ENCODE measurements at regions not wholly inside any gene's neighbourhood (a gene's known extent, or its start where the extent isn't known, plus 50 kb on each side); places are given as distances from the start of the nearest gene placed in this dataset.
"Not testable (repeated sequence)": the region's sequence is repeated elsewhere in the genome, so short reads cannot be mapped to it uniquely, and the experiment has no call there.

DNA sequence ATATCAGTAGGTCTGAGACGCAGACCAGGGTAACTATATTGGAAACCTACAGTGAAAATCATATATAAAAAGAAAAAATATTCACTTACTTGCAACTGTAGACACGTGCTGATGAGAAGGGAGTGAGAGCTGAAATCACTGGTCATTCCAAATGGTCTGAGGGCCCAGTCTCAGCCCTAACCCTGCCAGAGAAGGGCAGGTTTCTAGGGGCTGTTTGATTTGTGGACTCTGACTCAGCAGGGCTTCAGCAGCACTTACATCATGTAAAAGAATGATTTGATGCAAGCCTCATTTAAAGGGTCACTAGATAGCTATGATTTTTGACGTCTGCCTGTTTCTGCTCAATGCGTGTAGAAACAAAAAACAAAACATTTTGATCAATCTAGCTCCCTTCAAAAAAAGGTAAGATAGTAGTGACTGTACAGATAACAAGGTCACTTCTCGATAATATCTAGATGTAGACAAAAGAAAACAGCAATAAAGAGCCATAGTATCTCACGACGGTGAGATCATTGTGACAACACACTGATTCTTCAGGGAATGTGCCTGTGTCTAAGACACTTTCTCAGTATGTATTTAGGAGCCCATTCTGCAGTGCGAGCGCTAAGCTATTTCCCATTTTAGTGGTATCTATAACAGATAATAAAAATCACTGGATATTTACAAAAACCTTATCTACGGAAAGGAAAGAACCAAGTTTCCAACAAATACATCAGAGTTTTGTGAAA, 307.2 kb downstream of the HIVEP2 start:
- no peak for DNase-seq

DNA sequence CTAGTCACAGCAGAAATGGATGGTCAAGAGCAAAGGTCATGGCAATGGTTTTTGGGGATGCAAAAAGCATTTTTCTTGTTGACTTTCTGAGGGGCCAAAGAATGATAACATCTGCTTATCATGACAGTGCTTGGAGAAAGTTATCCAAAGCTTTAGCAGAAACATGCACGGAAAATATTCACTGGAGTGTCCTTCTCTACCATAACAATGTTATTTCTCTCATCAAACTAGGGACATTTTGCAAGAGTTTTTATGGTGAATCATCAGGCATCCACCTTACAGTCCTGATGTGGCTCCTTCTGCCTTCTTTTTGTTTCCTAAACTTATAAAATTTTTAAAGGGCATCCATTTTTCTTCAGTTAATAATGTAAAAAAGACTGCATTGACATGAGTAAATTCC, 302.3 kb downstream of the HIVEP2 start:
- DNase-seq = no peak

DNA sequence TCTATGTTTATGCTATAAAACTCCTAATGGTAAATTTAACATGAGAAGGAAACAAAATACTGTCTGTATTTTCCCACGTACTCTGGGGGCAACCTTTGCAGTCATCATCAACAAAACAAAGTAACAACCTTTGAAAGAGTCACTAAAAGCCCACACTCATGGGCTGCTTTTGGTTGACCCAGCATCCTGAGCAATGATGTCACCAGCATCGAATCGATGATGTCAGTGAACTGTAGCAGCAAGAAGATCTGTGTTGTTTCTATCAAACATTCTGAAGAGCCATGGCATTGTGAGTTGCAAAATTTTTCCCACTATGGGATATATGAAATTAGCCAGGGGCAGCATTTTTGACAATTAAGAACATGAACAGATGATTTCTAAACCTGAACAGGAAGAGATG, 300.1 kb downstream of the HIVEP2 start:
- no peak for DNase-seq

DNA sequence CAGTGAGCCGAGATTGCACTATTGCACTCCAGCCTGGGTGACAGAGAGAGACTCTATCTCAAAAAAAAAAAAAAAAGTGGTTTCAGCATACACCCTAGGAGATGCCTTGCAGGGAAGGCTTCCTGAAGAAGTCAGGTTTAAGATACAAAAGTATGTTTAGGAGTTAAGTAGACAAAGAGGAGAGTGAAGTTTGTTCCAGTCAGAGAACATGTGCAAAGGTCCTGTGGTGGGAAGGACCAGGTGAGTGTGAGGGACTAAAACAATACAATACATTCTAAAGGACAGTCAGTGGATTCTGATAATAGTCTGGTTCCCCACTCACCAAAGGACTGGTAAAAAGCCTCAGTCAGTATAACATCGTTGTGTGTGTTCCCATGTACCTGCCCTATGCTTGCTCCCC, 299.3 kb downstream of the HIVEP2 start:
- no peak for DNase-seq

DNA sequence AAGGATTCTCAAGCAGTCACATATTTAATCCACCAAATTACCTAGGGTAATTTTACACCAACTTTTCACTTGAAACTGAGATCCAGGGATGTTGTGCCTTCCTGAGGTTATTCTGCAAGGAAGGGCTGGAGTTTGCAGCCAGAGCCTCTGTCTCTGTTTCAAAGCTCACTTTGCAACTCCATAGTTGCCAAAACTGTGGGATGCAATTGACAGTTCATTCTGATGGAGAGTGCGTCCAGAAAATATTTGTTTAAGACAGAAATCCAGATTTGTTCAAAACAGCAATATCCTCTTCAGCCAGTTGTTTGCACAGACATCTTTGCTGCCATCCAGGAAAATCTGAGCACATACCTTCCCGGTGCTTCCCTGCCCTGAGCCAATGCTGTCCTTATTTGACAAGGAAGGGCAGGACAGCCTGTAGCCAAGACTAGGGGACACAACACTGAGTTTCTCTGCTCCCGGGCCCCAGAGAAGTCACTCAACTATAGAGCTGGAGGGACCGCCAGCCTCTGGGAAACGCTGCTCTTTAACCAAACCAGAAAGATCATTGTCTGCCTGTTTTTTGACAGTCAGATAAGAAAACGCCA, 297.4 kb downstream of the HIVEP2 start:
- DNase-seq = no peak

DNA sequence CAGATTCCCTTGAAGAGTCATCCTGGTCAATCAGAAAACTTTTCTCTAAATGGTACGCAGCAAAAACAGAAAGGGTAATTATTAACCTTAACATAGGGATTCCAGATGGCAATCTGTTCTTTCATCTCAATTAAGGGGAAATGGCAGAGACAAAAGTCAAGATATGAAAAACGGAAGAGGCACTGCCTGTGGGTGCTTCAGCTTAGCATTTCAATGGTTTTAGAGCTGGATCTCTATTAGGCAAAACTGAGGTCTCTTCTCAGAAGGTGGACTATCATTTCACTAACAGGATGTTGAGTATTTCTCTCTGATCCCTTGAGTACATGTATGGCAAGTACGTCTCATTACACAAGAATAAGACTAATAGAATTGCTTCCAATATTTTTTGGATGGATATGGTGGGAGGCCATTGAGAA, 296.9 kb downstream of the HIVEP2 start:
- no peak for DNase-seq

- DNase-seq = no peak
Measured at GRCh38 chr6:142648526-142648925, 296.4 kb downstream of the HIVEP2 start.

DNA sequence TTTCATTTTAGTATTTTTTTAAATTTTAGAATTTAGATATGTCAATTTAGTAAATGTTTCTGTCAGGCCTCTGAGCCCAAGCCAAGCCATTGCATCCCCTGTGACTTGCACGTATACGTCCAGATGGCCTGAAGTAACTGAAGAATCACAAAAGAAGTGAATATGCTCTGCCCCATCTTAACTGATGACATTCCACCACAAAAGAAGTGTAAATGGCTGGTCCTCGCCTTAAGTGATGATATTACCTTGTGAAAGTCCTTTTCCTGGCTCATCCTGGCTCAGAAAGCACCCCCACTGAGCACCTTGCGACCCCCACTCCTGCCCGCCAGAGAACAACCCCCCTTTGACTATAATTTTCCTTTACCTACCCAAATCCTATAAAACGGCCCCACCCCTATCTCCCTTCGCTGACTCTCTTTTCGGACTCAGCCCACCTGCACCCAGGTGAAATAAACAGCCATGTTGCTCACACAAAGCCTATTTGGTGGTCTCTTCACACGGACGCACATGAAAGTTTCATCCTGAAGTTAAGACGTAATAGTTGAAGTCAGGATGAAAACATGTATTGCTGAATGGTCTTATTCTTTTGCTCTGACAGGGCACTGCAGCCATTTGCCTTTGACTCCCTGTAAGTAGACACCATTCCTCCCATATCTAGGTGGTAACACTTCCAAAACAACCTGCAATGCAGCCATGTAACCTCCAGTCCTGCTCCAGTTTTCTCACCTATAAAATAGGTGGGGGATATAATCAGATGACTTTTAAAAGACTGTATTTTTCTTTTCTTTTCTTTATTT, 295.3 kb downstream of the HIVEP2 start:
- not testable (repeated sequence) for DNase-seq

- no peak for DNase-seq
Measured at GRCh38 chr6:142651384-142651783, 293.6 kb downstream of the HIVEP2 start.

DNA sequence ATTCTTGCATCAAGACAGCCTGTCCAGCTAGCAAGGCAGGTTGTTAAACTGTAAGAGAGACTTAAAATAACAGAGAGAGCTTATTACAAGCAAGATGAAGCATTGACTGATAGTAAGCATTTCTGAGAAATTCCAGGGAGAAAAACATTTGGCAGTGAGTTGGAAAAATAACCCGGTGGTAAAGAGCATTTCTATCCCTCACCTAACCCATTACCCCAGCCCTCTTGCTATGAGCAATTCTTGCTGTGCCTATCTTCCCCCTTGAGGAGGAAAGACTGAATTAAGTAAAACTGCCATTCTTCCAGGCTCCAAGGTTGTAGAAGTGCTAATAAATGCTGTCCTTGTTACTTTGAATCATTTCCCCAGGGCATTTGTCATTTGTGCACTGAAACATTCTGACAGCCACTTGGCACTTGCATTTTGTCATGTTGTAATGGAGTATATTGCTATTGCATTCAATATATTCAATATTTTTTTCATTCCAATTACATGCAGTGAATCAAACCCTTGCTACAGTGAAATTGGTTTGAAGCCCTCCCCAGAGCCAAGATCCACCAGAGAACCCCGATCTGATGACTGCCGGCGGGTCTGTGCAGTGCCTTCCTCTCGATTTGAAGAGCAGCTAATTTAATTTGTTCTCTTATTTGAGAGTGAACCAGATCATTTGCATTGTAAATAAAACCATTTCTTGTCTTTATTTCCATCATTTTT, 291.1 kb downstream of the HIVEP2 start:
- DNase-seq = no peak

DNA sequence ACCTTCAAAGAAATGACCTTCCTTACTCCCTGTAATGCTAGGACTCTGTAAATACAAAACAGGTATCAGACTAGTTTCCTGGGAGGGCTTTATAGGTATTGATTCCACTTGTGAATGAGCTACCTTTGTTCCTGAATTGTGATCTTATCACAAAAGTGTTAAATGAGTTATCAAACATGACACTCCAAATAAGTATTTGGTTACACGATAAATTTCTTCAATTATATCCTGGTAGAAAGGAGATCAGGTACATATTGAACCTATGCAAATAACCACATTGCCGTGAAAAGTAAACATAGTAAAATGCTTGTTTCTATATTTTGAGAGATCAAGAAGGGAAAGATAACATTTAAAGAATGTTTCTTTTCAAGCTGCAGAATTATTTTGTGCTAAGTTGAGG, 285.3 kb downstream of the HIVEP2 start:
- DNase-seq = no peak

DNA sequence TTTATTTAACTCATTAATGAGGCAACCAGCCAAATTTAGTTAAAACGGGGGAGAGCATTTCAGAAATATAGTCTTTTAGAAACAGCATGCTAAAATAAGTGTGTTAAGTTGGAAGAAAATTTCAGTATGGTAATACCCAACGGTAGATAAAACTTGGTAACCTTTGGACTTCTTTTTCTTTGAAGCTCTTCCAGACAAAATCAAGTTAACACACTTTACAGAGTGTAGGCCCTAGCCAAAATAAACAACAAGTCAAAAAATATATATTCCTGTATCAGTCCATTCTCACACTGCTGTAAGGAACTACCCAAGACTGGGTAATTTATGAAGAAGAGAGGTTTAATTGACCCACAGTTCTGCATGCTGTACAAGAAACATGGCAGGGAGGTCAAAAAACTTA, 279.6 kb downstream of the HIVEP2 start:
- no peak for DNase-seq

- DNase-seq = no peak
Measured at GRCh38 chr6:142666599-142667185, 278.3 kb downstream of the HIVEP2 start.

- DNase-seq = no peak
Measured at GRCh38 chr6:142669471-142670351, 275.3 kb downstream of the HIVEP2 start.

DNA sequence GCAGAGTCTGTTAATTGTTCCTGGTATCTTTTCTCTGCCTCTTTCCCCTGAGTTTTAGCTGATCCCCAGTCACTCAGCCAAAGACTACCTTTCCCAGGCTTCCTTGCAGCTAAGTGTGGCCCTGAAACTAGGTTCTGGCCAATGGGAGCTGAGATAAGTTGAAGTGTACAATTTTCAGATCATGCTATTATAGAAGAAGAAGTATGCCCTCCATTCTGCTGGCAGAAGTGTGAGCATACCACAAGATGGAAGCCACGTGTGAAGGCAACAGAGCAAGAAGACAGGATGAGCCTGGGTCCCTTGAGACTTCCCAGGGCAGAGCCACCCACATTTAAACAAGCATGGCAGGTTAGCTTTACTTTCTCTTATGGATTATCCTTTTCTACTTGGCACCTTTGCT, 273.2 kb downstream of the HIVEP2 start:
- no peak for DNase-seq

- no peak for DNase-seq
Measured at GRCh38 chr6:142675517-142675916, 269.5 kb downstream of the HIVEP2 start.

- DNase-seq = no peak
Measured at GRCh38 chr6:142676027-142676443, 268.9 kb downstream of the HIVEP2 start.

- no peak for DNase-seq
Measured at GRCh38 chr6:142676647-142677192, 268.3 kb downstream of the HIVEP2 start.

DNA sequence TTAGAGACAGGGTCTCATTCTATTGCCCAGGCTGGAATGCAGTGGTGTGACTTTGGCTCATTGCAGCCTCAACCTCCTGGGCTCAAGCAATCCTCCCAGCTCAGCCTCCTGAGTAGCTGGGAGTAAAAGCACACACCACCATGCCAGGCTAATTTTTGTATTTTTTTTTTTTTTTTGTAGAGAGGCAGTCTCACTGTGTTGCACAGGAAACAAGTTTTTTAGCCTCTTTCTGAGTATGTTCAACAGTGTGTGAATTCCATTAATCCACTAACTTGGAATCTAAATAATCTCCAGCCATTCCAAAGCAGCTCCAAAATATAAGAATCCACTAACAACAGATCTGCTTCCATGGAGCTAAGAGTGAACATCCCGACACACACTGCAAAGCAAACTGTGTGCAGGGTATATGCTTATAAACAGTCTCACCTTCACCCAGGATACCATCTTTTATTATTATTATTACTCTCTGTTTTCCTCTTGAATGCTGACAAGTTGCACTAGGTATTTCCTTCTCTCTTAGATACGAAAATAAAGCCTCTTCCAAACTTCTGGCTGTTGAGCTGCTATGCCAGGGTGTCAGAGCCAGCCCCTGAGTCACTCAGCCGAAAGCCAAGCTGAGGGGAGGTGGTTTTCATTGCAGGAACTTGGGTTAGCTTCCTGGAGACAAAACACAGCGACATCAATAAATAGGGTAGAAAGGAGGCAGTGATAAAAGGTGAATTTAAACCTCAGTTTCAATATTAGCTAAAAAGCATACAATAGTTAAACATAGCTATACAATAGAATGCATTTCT, 264.9 kb downstream of the HIVEP2 start:
- no peak for DNase-seq

- DNase-seq = no peak
Measured at GRCh38 chr6:142681099-142681498, 263.9 kb downstream of the HIVEP2 start.

DNA sequence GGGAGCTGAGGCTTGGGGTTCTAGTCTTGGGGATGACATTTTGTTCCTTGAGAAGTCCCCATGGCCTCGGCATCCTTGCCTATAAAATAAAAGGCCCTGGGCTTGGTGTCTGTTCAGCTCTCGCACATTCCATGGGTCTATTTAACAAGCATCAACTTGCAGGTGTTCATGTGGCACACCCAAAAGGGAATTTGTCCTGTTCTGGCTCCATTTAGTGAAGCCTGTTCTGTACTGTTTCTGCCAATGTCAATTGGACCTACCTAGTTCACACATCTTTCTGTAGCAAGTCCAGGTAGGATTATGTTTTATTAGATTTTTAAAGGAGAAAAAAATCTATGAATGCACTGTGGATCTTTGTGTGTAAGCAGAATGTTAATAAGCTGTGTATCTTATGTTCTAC, 262.0 kb downstream of the HIVEP2 start:
- DNase-seq = no peak
